ENCODE measurements at regions not wholly inside any gene's neighbourhood (a gene's known extent, or its start where the extent isn't known, plus 50 kb on each side); places are given as distances from the start of the nearest gene placed in this dataset.

- DNase-seq, result no peak
Measured at GRCh38 chr5:2602451-2603271, 148.8 kb downstream of the IRX2 start.

GRCh38 chr5:2598503-2598902 is 153.0 kb downstream of the IRX2 start:
- no peak for DNase-seq

- no peak for DNase-seq
Measured at GRCh38 chr5:2594701-2595100, 156.8 kb downstream of the IRX2 start.

- DNase-seq, result no peak
Measured at GRCh38 chr5:2592766-2593165, 158.7 kb downstream of the IRX2 start.

DNA sequence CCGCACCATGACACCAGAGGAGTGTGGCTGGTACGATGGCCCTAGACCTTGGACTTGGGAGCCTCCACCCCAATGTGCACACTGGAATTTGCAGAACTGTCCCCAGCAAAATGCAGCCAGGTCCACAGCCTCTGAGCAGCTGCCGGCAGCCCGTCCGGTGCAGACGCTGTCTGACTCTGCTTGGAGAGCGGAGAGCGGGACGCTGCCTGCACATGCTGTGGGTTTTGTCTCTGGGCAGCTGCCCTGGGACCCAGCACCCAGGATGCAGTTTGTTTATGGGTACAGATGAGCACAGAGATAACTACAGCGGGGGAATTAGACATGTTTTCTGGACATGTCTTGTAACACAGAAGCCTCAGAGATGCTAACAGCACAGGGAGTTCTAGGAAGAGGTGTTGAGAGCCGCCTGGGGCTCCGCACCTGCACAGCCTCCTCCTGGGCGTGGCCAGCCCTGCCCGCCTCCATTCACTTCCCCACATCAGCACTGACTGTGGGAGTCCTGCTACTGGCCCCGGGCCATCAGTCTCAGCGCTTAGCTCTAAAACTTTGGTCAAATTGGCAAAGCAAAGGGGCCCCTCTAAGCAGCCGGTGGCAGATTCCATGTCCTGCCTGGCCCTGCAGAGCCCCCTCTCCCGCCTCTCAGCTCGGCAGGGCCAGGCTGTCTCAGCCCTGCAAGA is 159.6 kb downstream of the IRX2 start:
- DNase-seq, result no peak

GRCh38 chr5:2588850-2589501 is 162.5 kb downstream of the IRX2 start:
- DNase-seq, result no peak

- DNase-seq, result no peak
Measured at GRCh38 chr5:2587189-2588031, 164.1 kb downstream of the IRX2 start.

DNA sequence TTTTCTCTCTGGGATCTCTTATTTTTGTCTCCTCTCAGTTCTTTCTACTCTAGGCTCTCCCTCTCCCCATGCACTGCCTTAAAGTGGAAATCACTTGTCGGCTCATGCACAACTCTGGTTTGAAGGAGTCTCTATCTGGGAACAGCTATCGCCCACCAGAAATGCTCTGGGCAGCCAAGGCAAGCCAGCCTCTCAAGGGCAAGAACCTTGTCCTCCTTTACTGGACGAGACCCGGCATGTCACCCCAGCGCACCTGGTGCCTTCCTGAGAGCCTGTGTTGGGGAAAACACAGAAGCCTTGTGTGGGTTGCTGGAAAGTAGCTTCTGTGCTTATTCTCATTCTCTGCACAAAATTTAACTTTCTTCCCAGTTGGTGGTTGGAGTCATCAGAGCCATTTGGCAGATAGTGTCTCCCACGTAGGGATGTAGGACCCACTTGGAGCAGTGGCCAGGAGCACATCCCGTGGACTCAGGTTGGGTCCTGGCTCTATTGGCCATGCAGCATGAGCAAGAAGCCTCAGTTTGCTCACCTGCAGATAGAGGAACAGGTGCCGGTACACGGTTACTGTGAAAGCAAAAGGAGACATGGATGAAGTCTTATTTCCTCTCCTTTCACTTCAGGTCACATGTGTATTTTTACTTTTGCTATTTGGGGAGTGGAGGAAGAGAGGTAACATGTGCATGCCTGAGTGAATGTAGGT is 165.3 kb downstream of the IRX2 start:
- no peak for DNase-seq

DNA sequence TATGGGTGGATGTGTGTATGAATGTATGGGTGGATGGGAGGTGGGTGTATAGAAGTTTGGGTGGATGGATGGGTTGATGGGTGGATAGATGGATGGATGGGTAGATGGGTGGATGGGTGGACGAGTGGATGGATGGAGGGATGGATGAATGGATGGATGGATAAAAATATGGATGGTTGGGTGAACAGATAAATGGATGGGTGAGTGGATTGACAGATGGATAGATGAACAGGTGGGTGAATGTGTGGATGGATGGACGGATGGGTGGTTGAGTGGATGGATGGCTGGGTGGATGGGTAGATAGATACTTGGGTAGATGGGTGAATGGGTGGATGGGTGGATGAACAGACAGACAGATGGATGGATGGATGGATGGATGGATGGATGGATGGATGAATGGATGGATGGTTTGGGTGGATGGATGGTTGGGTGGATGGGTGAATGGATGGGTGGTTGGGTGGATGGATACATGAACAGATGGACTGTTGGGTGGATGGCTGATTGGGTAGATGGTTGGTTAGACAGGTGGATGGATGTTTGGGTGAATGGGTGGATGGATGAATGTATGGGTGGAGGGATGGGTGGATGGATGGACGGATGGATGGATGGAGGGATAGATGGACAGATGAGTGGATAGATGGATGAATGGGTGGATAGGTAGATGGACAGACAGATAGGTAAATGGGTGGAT is 166.8 kb downstream of the IRX2 start:
- DNase-seq, result no peak

- DNase-seq, result no peak
Measured at GRCh38 chr5:2582507-2582906, 169.0 kb downstream of the IRX2 start.

DNA sequence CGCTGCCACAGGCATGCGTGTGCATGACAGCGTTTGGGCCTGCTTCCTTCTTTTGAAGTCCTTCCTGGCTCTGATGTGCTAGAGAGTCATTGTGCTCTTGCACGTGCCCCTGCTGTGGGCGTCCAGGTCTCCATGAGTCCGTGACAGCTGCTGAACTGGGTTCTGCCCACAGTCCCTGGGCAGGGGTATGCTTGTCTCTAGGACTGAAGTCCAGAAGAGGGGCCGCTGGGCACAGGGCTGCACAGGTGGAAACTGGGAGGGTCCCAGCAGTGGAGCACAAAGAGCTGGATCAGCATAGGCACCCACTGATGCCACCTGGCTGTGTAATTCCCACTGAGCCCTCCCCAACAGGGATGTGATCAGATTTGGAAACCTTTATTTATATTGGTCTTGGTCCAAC is 169.4 kb downstream of the IRX2 start:
- no peak for DNase-seq

- DNase-seq, result no peak
Measured at GRCh38 chr5:2581418-2581817, 170.1 kb downstream of the IRX2 start.

- DNase-seq, result no peak
Measured at GRCh38 chr5:2579126-2579525, 172.4 kb downstream of the IRX2 start.

- DNase-seq, result no peak
Measured at GRCh38 chr5:2577312-2578036, 174.0 kb downstream of the IRX2 start.

DNA sequence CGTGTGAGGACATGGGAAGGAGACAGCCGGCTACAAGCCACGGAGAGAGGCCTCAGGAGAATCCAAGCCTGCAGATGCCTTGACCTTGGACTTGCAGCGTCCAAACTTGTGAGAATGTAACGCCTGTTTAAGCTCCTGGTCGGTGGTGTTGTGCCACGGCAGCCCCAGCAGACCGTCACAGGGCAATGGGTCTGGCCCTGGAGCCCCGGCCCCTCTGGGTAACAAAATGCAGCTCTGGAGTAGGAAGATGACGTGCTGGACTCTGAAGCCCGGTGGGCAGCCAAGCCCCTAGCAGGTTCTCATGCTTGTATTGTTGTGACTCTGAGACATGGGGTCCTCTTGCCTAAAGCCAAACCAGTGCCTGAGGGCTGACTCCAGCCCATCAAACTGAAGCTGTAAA is 174.7 kb downstream of the IRX2 start:
- no peak for DNase-seq

- no peak for DNase-seq
Measured at GRCh38 chr5:2575871-2576270, 175.6 kb downstream of the IRX2 start.

- no peak for DNase-seq
Measured at GRCh38 chr5:2575292-2575691, 176.2 kb downstream of the IRX2 start.

GRCh38 chr5:2574155-2574554 is 177.3 kb downstream of the IRX2 start:
- no peak for DNase-seq

DNA sequence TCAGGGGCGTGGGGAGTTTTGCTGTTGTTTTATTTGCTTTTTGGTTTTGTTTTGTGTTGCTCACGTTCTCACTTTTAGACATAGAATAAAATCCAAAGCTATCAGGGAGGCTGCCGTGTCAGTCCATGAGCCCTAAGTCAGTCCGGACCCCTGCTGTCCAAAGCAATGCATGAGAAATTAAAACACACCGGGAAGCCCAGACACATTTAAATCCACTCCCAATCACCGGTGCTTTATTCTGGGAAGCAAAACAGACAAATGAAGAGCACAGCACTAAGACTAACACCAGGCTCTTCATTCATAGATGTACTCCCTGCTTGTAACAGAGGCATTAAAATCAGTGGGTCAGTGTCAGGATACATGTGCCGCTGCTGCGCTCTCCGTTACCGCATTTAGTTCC is 180.9 kb downstream of the IRX2 start:
- DNase-seq, result no peak

- no peak for DNase-seq
Measured at GRCh38 chr5:2569774-2570542, 181.5 kb downstream of the IRX2 start.
